ENCODE measurements at regions not wholly inside any gene's neighbourhood (a gene's known extent, or its start where the extent isn't known, plus 50 kb on each side); places are given as distances from the start of the nearest gene placed in this dataset.

GRCh38 chrX:109040057-109040456 is 303.7 kb upstream of the IRS4 start:
- Histone ChIP-seq H4K20me1 (ENCODE audit: control insufficient read depth, insufficient read depth, insufficient read length) (no peaks in the 10 kb centered on the region), H2BK15ac (ENCODE audit: low read depth, low read length) (no peak overlapping the region), H2BK20ac (ENCODE audit: low read depth, low read length, poor library complexity, severe bottlenecking) (no peak overlapping the region), H2BK120ac (ENCODE audit: low read depth, low read length, poor library complexity, severe bottlenecking) (no peak overlapping the region), H4K91ac (ENCODE audit: insufficient read length, low read depth, low read length) (no peak overlapping the region), H3K23me2 (ENCODE audit: insufficient read length, low read depth, low read length, poor library complexity, severe bottlenecking) (no peaks in the 10 kb centered on the region), H3K9me3 (ENCODE audit: control insufficient read depth, low read depth, low read length) (no peaks in the 10 kb centered on the region), H3K56ac (ENCODE audit: insufficient read length, low read depth, low read length) (no peak overlapping the region), H2AK5ac (ENCODE audit: insufficient read length, low read length) (no peak overlapping the region), H4K5ac (ENCODE audit: insufficient read length, low read depth, low read length) (no peak overlapping the region), H2AFZ (ENCODE audit: low read length) (peak overlapping the region; percentile 87), H3K18ac (ENCODE audit: insufficient read length, low read depth, low read length) (no peak overlapping the region), H2BK12ac (ENCODE audit: insufficient read length, low read depth, low read length) (no peak overlapping the region), H3K14ac (ENCODE audit: insufficient read depth, low read length) (no peak overlapping the region), H3K4me2 (ENCODE audit: insufficient read depth, insufficient read length, low read length) (no peak overlapping the region), H3K27ac (ENCODE audit: insufficient read length, low read depth, low read length) (no peak overlapping the region), H3T11ph (ENCODE audit: low read length) (no peak overlapping the region), H3K79me2 (ENCODE audit: insufficient read depth, low read length) (no peaks in the 10 kb centered on the region), H3K79me1 (ENCODE audit: insufficient read depth, low read depth, low read length, poor library complexity, severe bottlenecking) (no peaks in the 10 kb centered on the region), H4K8ac (replicated peaks; ENCODE audit: insufficient read length, low read depth, low read length) (no peak overlapping the region), H3K23ac (ENCODE audit: insufficient read length, low read depth, low read length) (no peak overlapping the region), H3K4me1 (ENCODE audit: insufficient read depth, low read length) (no peaks in the 10 kb centered on the region), H3K27me3 (ENCODE audit: insufficient read depth, low read length) (no peaks in the 10 kb centered on the region), H2BK5ac (ENCODE audit: insufficient read length, low read length) (no peak overlapping the region), H3K4ac (ENCODE audit: low read depth, low read length) (no peak overlapping the region), H3K9ac (ENCODE audit: extremely low read depth, insufficient read length, low read length) (no peak overlapping the region)
- no peaks in the 10 kb centered on the region for H3K36me3 Mint-ChIP-seq (ENCODE audit: insufficient read depth in 1 of 3, low read depth in 3 of 3)
- H3K4me3 Mint-ChIP-seq: no peak overlapping the region
- peak; percentile 40 for DNase-seq
- peaks cover 9 to 10% of the 10 kb centered on the region in 2 experiments for H3K4me1 Mint-ChIP-seq
- H3K27ac Mint-ChIP-seq: no peak overlapping the region
- no peaks in the 10 kb centered on the region for H3K27me3 Mint-ChIP-seq (ENCODE audit: low read depth)
- WGBS (ENCODE audit: extremely low coverage, insufficient read length, low lambda C conversion rate): no CpG with 5 or more reads among the region's 3 CpGs
- TF ChIP-seq CTCF (conservative IDR thresholded peaks at IDR 0.05): no peak
- H3K9me3 Mint-ChIP-seq: no peaks in the 10 kb centered on the region
